22Rv1 (cell line): ENCODE measurements at regions not wholly inside any gene's neighbourhood (a gene's known extent, or its start where the extent isn't known, plus 50 kb on each side); places are given as distances from the start of the nearest gene placed in this dataset.

ENCODE experiments used
- ZFX ChIP-seq: fragments of 450-650 bp; IDR thresholded peaks from 2 replicates; pipeline ENCODE4 v1.6.1; 2017; ENCODE audit warnings: antibody characterized with exemption, borderline replicate concordance
- TF ChIP-seq, protein P1 (sequence below): fragments of 450-650 bp; IDR thresholded peaks from 2 replicates; pipeline ENCODE4 v1.5.1; 2017; ENCODE audit warnings: mild to moderate bottlenecking

- TF ChIP-seq, protein P1, sequence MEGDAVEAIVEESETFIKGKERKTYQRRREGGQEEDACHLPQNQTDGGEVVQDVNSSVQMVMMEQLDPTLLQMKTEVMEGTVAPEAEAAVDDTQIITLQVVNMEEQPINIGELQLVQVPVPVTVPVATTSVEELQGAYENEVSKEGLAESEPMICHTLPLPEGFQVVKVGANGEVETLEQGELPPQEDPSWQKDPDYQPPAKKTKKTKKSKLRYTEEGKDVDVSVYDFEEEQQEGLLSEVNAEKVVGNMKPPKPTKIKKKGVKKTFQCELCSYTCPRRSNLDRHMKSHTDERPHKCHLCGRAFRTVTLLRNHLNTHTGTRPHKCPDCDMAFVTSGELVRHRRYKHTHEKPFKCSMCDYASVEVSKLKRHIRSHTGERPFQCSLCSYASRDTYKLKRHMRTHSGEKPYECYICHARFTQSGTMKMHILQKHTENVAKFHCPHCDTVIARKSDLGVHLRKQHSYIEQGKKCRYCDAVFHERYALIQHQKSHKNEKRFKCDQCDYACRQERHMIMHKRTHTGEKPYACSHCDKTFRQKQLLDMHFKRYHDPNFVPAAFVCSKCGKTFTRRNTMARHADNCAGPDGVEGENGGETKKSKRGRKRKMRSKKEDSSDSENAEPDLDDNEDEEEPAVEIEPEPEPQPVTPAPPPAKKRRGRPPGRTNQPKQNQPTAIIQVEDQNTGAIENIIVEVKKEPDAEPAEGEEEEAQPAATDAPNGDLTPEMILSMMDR, result no peak
- no peak for TF ChIP-seq ZFX
These were observed 170.9 kb upstream of the THBS1 start for GRCh38 chr15:39409876-39410530.
